IPS-NIHi11 (cell line): ENCODE measurements at regions not wholly inside any gene's neighbourhood (a gene's known extent, or its start where the extent isn't known, plus 50 kb on each side); places are given as distances from the start of the nearest gene placed in this dataset.
"Not testable (repeated sequence)": the region's sequence is repeated elsewhere in the genome, so short reads cannot be mapped to it uniquely, and the experiment has no call there.

Experiments used
- DNase-seq: peaks from one replicate; pipeline ENCODE4 v3.0.0; 2012; ENCODE audit warnings: mixed read lengths, low spot score

- no peak for DNase-seq
Observed at GRCh38 chr2:204144492-204144891, 207.9 kb downstream of the ICOS start.

GRCh38 chr2:204145263-204145751 lies 208.7 kb downstream of the ICOS start:
- peak; percentile 75 for DNase-seq

- DNase-seq, result no peak
Observed at GRCh38 chr2:204145791-204146190, 209.2 kb downstream of the ICOS start.

- DNase-seq, result not testable (repeated sequence)
Observed at GRCh38 chr2:204147040-204147439, 210.5 kb downstream of the ICOS start.

DNA sequence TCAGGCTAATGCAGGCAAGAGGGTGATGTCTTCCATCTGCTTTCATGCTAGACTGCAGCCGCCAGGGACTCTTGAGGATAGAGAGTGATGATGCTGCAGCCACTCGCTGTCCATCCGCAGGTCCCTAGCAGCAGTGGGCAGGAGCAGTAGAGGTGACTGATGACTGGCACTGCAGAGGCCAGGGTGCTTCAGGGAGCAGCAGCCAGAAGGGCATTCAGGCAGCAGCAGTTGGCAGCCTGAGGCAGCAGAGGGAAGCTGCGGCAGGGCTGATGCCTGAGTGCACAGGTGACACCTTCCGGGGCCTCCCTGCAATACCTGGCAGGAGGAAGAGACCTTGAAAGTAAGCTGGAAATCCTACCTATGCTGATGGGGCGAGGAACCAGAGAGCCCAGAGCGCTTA lies 214.2 kb downstream of the ICOS start:
- DNase-seq, result no peak

DNA sequence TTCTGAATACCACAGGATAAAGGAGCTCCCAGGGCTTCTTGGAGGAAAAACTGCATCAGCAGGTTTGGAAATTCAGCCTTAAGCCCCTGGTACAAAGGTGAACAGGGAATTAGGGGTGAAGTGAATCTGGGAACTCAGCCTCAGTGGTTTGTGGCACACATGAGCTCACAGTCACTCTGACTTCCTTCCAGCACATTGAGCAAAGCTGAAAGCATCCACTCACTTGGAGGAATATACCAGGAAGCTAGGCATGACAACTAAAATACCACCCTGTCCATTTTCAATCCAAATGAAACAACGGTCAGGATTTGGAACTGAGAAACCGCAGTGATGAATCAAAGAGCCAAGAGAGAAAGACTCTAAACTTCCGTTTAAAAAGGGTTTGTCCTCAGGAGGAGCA lies 216.1 kb downstream of the ICOS start:
- no peak for DNase-seq

- no peak for DNase-seq
Observed at GRCh38 chr2:204154863-204155262, 218.3 kb downstream of the ICOS start.

GRCh38 chr2:204156456-204156855 lies 219.9 kb downstream of the ICOS start:
- no peak for DNase-seq

DNA sequence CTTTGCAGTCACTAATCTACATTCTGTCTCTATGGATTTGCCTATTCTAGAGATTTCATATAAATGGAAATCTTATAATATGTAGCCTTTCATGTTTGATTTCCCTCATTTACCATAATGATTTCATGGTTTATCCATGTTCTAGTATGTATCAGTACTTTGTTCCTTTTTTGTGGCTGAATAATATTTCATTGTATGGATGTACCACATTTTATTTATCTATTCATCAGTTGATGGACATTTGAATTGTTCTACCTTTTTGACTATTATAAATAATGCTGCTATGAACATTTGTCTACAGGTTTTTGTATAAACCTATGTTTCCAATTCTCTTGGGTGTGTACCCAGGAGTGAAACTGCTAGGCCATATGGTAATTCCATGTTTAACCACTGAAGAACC lies 221.1 kb downstream of the ICOS start:
- DNase-seq, result no peak

- no peak for DNase-seq
Observed at GRCh38 chr2:204159526-204159925, 223.0 kb downstream of the ICOS start.

GRCh38 chr2:204160989-204161388 lies 224.4 kb downstream of the ICOS start:
- DNase-seq, result no peak

DNA sequence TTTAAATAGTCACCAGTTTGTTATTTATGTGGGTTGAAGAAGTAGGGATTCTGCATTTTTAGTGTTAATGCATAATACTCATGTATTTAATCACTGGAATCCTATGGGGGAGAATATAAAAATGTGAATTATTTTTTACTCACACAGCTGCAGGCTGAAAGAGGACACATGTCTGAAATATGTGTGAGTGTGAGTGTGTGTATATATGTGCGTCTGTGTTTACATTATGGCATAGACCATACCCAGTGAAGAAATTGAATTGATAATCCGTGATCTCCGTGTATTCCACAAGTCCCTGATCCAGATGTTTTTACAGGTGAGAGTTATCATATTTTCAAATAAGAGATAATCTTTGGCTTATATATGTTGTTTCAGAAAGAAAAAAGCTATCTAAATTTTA lies 225.3 kb downstream of the ICOS start:
- no peak for DNase-seq

DNA sequence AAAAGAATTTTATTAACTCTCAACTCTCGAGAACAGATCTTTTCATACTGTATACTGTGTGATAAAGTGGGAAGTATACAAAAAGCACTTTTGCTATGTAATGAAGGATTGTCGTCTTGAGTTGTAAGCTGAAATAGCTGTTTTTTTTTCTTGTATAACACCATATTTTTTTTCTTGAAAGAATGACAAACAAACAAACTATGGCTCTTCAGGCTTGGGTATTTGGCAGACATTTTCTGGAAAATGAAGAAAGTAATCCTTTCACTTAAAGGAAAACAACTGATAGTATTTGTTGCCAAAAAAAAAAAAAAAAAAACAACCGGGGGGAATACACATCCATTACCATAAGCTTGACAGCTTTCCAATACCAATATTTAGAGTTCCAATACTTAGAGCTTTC lies 230.4 kb downstream of the ICOS start:
- DNase-seq, result no peak

DNA sequence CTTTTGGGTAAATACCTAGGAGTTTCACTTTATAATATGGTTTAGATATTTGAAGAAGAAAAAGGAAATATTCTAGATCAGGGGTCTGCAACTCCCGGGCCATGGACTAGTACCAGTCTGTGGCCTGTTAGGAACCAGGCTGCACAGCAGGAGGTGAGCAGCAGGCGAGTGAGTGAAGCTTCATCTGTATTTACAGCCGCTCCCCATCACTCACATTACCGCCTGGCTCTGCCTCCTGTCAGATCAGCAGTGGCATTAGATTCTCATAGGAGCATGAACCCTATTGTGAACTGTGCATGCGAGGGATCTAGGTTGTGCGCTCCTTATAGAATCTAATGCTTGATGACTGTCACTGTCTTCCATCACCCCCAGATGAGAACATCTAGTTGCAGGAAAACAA lies 231.1 kb downstream of the ICOS start:
- not testable (repeated sequence) for DNase-seq

DNA sequence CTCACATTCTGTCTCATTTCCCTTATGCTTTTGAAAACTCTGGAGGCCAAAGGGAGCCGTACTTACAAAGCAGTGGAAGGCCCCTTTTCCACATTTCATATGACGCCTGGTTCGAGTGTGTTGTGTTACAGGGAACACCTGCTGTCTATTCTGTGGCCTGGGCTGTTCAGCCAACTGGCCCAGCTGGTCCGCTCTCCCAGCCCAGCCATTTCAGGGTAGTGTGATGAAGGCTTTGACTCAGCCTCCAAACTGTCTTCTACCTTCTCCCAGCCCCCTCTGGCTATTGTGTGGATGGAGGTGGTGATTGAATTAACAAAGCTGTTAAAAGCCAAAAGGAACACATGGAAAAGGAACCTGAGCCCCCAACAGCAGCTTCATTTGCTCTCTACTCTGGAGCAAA lies 233.8 kb downstream of the ICOS start:
- no peak for DNase-seq

- DNase-seq, result no peak
Observed at GRCh38 chr2:204171432-204172144, 235.0 kb downstream of the ICOS start.

- DNase-seq, result no peak
Observed at GRCh38 chr2:204172145-204172600, 235.6 kb downstream of the ICOS start.

DNA sequence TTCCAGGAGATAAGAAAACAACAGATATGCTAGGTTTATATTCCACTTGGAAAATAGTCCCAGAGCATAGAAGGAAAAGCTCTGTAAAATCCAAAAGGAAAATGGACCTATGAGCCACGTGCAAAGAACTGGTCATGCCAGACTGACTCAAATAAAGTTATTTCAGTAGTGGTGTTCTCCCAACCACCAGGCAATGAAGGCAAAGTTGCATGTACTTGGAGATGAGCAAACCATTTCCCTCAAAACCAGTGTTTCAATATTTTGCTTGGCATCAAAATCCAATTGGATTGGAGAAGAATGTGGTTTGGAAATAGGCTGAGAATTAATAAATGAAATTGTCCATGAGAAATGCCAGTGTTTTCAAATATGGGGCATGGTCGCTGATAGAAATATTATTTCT lies 237.5 kb downstream of the ICOS start:
- DNase-seq, result no peak

DNA sequence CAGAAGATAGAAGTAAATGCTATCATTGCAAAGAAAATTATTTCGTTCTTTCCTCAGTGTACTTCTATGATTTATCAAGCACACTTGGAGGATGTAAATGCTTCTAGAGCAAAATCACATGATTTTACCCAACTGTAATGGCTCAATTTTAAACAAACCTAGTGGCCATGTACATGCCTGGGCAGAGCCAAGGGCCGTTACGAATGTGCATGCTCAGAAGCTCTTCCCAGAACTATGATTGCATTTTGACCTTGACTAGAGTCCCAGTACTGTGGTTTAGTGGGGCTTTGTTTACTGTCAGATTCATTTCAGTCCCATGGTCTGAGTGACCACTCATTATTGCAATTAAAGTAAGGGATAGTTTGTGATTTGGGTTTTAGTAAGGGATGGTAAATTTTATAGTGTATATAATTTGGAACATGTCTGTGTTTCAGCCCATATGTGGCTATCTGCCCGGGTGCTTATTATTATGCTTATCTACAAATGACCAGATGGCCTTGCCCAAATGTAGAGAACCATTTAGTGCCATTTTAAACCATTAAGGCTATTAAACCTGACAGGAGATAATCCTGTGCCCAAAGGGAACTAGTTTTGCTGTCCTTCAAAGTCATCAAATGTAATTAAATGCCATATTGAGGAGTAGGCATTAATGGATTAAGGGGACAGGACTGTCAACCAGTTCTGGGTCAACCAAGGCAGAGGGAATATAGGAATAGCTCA lies 239.1 kb downstream of the ICOS start:
- no peak for DNase-seq

DNA sequence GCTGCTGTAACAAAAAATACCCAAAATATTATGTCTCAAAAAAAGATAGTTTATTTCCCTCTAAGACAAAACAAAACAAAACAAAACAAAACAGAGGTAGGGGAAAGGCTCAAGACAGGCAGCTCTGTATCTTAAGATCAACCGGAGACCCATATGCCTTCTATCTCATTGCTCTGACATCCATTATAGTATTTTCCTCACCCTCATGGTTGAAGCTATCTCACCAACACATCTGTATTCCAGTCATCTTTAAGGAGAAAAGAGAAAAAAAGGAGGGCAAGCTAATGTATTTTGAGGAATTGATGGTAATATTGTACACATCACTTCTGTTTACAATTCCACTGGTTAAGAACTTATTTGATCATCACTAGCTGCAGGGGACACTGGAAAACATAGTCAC lies 239.7 kb downstream of the ICOS start:
- no peak for DNase-seq

- no peak for DNase-seq
Observed at GRCh38 chr2:204177251-204177976, 240.9 kb downstream of the ICOS start.

- peak; percentile 55 for DNase-seq
Observed at GRCh38 chr2:204177977-204178522, 241.5 kb downstream of the ICOS start.

GRCh38 chr2:204180649-204181048 lies 244.1 kb downstream of the ICOS start:
- DNase-seq, result no peak
